Uterus (tissue), 3 donors: ENCODE measurements at regions not wholly inside any gene's neighbourhood (a gene's known extent, or its start where the extent isn't known, plus 50 kb on each side); places are given as distances from the start of the nearest gene placed in this dataset.

Source experiments
- DNase-seq, 2 donors: peaks; one replicate each; pipeline ENCODE4 v3.0.0-alpha.2; 2019 to 2020
- H3K27ac ChIP-seq, 2 donors: fragments of 200-600 bp; sonication (generic); 1 replicate in 1 of 2; 2 replicates in 1 of 2; pipeline ENCODE4 v1.5.1; 2016 to 2018
- H3K27me3 ChIP-seq, 2 donors: fragments of 200-600 bp; sonication (generic); one replicate each; pipeline ENCODE4 v1.5.1; 2018 to 2019; ENCODE audit warnings: control low read depth in 1 of 2
- H3K36me3 ChIP-seq, 2 donors: fragments of 200-600 bp; sonication (generic); one replicate each; pipeline ENCODE4 v1.5.1; 2019; ENCODE audit warnings: control low read depth in 1 of 2
- H3K4me1 ChIP-seq, 2 donors: fragments of 200-600 bp; sonication (generic); one replicate each; pipeline ENCODE4 v1.5.1; 2018 to 2019; ENCODE audit warnings: control low read depth in 1 of 2
- H3K4me3 ChIP-seq, 2 donors: fragments of 200-600 bp; sonication (generic); 1 replicate in 1 of 2; 2 replicates in 1 of 2; pipeline ENCODE4 v1.5.1; 2018 to 2019; ENCODE audit warnings: mild to moderate bottlenecking in 1 of 2
- H3K9me3 ChIP-seq, 2 donors: fragments of 200-600 bp; sonication (generic); one replicate each; pipeline ENCODE4 v1.5.1; 2019; ENCODE audit warnings: control low read depth in 1 of 2
- POLR2A ChIP-seq, 2 donors: fragments of 450-650 bp; IDR thresholded peaks; one replicate each; pipeline ENCODE4 v1.6.1; 2016; ENCODE audit warnings: antibody characterized with exemption in 2 of 2, mild to moderate bottlenecking in 1 of 2, moderate library complexity in 1 of 2
- intact Hi-C: fragments of 100-400 bp; cut with DNase I; formaldehyde crosslinking; loops from one replicate; pipeline ENCODE4 v1.15.1; 2023; ENCODE audit warnings: low total_unique reads
- TF ChIP-seq, protein P1 (sequence below), 4 experiments: fragments of 200-600 bp in 2 of 4; fragments of 450-650 bp in 2 of 4; sonication (generic) in 2 of 4; IDR thresholded peaks; one replicate each; pipeline ENCODE4 v1.5.1; 2016 to 2019; ENCODE audit warnings: antibody characterized with exemption in 4 of 4, mild to moderate bottlenecking in 2 of 4, moderate library complexity in 1 of 4
- donor health status: DM: yes; HTN: yes; CAD: no.

DNA sequence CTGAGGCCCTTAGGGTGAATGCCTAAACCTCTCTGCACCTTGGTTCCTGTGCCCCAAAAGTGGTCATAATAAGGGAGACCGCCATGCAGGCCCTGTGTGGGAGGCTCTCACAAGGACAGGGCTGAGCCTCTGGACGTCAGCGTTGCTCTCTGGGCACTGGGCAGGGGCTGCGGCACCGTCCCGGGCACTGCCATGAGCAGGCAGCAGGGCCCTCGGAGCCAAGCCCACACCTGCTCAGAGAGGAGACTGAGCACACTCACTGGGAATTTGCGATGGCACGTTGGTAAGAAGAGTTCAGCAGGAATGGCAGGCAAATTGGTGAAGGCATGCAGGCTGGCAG is 123.4 kb downstream of the HMX1 start:
- Histone ChIP-seq H3K27me3 (no peaks in the 10 kb centered on the region), H3K4me3 (no peak overlapping the region), H3K4me1 (no peaks in the 10 kb centered on the region), H3K27ac (no peak overlapping the region), H3K9me3 (no peaks in the 10 kb centered on the region), H3K36me3 (no peaks in the 10 kb centered on the region)
- DNase-seq: no peak
- TF ChIP-seq, protein P1, sequence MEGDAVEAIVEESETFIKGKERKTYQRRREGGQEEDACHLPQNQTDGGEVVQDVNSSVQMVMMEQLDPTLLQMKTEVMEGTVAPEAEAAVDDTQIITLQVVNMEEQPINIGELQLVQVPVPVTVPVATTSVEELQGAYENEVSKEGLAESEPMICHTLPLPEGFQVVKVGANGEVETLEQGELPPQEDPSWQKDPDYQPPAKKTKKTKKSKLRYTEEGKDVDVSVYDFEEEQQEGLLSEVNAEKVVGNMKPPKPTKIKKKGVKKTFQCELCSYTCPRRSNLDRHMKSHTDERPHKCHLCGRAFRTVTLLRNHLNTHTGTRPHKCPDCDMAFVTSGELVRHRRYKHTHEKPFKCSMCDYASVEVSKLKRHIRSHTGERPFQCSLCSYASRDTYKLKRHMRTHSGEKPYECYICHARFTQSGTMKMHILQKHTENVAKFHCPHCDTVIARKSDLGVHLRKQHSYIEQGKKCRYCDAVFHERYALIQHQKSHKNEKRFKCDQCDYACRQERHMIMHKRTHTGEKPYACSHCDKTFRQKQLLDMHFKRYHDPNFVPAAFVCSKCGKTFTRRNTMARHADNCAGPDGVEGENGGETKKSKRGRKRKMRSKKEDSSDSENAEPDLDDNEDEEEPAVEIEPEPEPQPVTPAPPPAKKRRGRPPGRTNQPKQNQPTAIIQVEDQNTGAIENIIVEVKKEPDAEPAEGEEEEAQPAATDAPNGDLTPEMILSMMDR (IDR thresholded peaks at IDR 0.05): no peak
- no peak for TF ChIP-seq POLR2A (IDR thresholded peaks at IDR 0.05)
- intact Hi-C loops: no loop called here

DNA sequence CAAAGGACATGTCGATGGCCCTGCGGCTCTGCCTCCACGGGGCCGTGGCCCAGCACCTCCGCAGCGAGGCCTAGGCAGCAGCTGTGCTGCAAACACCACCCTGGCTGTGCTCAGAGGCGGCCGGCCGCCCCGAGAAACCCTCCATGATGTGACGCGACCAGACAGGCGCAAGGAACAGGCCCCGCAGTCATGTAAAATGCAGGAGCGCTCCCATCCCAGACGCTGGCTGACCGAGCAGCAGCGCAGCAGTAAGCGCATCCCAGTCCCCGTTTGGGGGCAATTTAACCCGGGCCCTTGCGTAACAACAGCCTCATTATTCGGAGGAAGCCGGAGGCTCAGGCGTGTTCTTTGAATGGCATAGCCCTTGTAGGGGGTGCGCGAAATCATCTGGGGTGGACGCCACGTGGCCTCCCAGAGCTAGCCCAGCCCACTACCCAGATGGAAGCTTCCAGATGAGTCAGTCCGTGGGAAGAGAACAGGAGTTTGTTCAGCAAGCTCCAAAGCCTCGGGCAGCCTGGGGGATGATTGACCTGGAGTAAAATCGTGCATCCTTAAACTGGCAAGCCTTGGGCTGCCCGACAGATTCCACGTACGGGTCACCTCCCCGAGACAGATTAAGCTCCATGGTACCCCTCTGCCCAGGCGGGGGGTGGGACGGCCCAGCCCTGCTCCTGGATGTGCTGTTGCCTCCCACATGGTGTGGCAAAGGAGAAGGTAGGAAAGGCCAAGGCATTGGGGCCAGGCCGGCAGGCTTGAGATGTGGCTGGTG is 124.0 kb downstream of the HMX1 start:
- DNase-seq: no peak
- TF ChIP-seq POLR2A (IDR thresholded peaks at IDR 0.05): no peak
- TF ChIP-seq, protein P1 (IDR thresholded peaks at IDR 0.05): no peak
- Histone ChIP-seq H3K27me3 (no peaks in the 10 kb centered on the region), H3K4me3 (no peak overlapping the region), H3K27ac (no peak overlapping the region), H3K4me1 (no peaks in the 10 kb centered on the region), H3K36me3 (no peaks in the 10 kb centered on the region), H3K9me3 (no peaks in the 10 kb centered on the region)
- intact Hi-C loops: no loop called here

DNA sequence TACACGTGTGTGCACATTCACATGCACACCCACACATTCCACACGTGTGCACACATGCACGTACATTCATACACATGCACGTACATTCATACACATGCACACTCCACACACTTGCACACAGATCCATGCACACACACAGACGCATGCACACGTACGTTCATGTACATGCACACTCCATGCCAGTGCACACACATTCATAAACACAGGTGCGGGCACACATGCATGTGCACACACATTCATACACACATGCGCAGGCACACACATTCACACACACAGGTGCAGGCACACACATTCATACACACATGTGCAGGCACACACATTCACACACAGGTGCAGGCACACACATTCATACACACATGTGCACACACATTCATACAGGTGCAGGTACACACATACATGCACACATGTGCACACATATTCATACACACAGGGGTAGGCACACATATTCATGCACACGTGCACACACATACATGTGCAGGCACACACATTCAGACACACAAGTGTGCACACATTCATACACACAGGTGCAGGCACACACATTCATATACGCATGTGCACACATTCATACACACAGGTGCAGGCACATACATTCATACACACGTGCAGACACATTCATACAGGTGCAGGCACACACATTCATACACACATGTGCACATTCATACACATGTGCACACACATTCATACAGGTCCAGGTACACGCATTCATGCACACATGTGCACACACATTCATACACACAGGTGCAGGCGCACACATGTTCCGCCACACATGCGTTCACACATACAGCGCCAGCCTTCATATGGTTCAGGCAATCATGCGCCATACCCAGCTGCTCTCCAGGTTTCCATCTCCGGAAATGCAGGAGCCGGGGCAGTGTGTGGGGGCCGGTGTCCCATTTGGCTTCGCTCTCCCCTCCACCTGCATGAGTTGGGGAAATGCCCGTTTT is 124.8 kb downstream of the HMX1 start:
- intact Hi-C loops: no loop called here
- H3K36me3 ChIP-seq: no peaks in the 10 kb centered on the region
- no peak overlapping the region for H3K27ac ChIP-seq
- H3K9me3 ChIP-seq: no peaks in the 10 kb centered on the region
- H3K4me3 ChIP-seq: no peak overlapping the region
- TF ChIP-seq, protein P1 (IDR thresholded peaks at IDR 0.05): no peak
- no peak for TF ChIP-seq POLR2A (IDR thresholded peaks at IDR 0.05)
- H3K4me1 ChIP-seq: no peaks in the 10 kb centered on the region
- H3K27me3 ChIP-seq: no peaks in the 10 kb centered on the region
- DNase-seq: no peak

DNA sequence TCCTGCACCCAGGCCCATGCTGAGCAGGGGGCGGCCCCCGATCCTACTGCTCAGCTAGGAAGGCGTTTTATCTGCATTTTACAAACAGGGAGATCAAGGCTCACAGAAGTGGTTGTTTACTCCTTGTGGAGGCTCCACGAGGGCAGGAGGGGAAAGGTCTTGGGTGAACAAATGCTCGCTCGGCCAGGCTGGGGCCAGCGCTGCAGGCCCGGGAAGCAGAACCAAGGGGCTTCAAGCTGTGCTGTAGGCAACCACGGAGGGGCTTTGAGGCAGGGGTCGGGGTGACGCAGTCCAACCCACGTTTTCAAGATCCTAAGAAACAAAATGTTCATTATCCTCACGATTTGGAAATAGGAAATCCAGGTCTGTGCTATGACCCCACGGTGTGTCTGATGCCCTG is 125.8 kb downstream of the HMX1 start:
- Histone ChIP-seq H3K27ac (no peak overlapping the region), H3K27me3 (no peaks in the 10 kb centered on the region), H3K4me3 (no peak overlapping the region), H3K9me3 (no peaks in the 10 kb centered on the region), H3K4me1 (no peaks in the 10 kb centered on the region), H3K36me3 (no peaks in the 10 kb centered on the region)
- DNase-seq: peak in 1 of 2 donors; percentile 1
- TF ChIP-seq, protein P1 (IDR thresholded peaks at IDR 0.05): no peak
- TF ChIP-seq POLR2A (IDR thresholded peaks at IDR 0.05): no peak
- intact Hi-C loops: no loop called here
